NCI-H69 (cell line): ENCODE measurements at regions not wholly inside any gene's neighbourhood (a gene's known extent, or its start where the extent isn't known, plus 50 kb on each side); places are given as distances from the start of the nearest gene placed in this dataset.
A peak's percentile ranks its signal among the peaks of the same experiment; 100 is the strongest.

ENCODE experiments used
- DNase-seq: peaks from one replicate; lab custom pipeline; 2025; lab: John Stamatoyannopoulos, UW

DNA sequence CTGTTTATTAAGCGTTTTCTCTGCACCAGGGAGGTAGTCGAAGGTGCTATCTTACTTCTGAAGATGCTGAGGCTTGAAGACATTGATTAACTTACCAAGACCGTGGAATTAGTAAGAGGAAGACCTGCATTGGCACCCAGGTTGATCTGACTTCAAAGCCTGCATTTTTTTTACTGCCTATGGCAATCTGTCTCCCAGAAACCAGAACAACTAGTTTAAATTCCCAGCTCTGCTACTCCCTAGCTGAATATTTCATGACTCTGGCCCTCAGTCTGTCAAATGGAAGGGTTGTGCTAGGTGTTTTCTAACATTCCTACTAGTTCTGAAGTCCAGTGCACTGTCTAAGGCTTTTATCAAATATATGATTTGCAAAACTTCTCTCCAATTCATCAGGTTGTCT lies 52.0 kb upstream of the GRAMD1B start:
- DNase-seq, result no peak

DNA sequence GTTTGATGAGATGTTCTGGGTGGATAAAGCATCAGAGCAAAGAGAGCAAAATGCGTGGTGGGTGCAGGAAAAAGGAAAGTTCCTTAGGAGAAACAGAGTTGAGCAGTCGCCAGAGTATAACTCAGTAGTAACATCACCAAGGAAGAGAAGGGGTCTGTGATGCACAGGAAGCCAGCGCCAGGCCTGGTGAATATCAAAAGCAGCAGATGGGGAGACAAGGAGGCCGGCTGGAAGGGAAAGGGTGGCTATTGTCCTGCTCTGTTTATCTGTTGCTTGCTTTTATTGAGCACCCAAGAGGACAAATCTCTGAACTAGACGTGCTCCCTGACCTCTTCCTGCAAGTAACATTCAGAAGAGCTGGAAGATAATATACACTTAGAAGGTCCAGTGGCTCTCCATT lies 52.7 kb upstream of the GRAMD1B start:
- no peak for DNase-seq

DNA sequence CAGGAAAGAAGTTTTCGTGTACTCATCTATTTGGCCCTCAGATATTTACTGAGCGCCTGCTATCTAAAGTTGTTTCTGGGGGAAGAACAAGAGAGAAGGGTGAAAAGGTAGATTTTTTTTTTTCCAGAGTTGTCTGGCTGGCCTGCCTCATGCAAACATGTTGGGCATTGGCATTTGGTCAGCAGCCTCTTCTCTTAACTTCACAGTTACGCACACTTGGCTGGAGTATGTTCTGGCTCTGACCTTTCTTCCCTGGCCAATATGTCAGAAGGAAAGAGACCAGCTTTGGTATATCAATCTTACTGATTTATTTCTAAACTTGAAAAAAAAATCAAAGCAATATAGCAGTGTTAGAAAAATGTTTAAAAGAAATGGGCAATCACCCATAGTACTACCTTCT lies 54.2 kb upstream of the GRAMD1B start:
- no peak for DNase-seq

DNA sequence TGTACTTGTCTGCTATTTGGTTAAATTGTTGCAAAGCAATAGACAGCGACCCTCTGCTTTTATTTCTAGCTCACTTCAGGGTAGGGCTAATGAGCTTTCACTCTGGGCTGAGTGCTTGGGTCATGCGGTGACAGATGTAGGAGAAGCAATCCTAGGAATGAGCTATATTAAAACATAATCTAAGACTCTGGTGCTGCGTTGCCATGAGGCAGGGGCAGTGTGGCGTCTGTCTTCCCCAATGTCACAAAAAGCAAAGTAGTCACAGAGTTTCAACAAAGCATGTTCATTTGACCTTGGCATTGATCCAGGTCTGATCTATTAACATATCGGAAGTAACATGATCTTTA lies 55.5 kb upstream of the GRAMD1B start:
- DNase-seq, result peak; percentile 9

DNA sequence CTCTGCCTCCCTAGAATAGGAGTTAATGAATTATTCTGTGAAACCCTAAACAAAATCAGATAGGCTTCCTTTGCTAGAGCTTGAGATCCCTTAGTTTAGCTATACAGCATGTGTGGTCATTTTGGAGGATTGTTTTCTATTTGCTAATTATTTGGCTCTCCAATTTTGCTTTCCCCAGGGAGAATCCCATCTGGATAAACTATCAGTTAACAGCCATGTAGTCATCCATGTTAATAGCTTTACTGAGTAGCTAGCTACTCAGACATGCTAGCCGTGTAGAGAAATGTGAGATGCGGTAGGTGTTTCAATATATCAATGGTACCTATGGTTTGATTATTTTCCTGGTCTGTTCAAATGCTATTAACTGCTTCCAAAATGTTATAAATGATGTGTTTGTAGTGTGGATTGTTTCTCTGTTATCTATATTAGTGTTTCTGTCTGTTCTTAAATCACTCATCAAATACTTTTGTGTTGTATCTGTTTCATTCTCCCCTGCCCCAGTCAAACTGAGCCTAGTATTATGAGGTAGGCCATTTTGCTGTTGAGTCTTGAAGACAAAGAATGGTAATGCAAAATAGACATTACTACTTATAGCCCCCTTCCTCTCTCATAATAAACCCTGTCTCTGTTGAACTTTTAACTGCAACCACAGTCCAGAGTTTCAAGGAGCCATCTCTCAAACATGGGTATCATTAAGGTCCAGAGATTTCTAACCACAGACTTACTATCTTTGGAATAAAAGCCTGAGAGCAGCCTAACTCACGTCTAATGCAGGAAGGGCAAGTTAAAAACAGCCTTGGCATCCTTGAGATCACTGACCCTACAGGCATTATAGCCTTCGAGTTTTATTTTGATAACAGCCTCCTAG lies 56.1 kb upstream of the GRAMD1B start:
- peak; percentile 70 for DNase-seq

DNA sequence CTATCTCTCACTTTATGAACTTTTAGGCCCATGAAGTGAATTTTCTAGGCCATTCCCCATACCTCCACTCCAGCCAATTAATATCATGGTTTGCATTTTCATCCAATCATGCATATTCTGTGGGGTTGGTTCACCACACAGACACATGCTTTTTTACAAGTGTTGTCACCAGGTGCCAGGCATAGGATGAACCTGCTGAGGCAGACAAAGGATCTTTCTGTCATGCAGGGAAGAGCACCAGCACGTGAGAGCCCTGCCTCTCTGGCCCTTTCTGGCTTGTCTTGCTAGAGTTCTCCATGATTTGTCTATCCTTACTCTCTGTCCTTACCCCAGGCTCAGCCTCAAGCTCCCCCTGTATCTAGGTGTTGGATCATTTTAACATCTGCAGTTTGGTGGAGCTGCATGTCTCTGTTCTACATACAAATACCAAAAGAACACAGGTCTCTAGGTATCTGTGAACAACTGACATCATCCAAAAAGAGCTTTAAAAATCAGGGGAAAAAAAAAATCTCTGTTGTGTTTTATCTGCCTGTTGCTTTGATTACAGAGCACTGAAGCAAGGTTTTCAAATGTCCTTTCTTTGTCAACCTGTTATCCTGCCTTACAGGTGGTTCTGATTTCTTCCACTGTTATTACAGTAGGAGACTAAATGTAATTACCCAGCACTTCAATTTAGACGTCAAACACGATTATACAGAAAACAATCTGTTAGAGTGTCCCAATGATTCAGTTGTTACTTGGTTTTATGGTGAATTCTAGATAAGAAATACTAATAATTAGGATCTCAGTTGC lies 58.4 kb upstream of the GRAMD1B start:
- peak; percentile 79 for DNase-seq

DNA sequence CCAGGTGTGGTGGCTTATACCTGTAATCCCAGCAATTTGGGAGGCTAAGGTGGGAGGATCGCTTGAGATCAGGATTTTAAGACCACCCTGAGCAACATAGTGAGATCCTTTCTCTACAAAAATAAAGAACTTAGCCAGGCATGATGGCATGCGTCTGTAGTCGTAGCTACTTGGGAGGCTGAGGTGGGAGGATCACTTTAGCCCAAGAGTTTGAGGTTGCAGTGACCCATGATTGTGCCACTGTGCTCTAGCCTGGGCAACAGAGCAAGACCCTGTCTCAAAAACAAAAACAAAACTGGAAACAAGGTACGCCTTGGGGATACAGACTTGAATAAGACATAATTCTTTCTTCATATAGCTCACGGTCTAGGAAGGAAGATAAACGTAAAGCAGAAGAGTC lies 63.1 kb upstream of the GRAMD1B start:
- DNase-seq, result no peak

DNA sequence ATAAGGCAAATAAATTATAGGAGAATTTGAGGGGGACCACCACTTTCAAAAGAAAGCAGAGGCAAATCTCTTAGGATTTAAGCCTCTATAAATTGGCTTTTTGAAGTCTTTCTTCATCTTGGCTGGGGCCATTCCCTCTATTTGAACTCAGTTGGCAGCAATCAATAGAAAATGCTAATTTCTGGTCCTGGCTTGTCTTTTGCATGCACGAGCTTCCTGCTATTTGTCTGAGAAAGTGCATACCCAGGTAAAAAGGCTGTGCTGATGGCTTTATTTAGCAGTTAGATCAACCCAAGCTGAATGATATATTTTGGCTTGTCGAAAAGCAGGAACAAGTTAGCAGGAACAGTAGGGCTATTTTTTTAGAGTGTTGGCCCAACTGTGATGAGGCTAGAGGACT lies 64.1 kb upstream of the GRAMD1B start:
- DNase-seq, result no peak

DNA sequence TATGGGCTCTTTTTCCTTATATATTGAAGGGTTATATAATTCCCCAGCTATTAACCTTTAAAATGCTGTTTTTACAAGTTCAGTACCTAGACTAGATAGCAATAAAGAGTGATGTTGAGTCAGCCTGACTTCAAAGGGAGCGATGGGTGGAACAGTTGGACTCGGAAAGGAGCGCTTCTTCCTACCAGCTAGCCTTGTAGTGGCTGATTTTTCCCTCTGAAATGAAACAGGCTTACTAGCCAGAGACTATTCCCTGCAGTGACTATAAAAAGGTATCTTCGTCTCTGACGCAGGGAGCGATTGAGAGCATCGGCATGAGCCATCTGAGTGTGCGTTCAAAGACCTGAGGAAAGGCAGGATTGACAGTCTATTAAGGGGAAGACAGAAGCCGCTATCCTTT lies 66.0 kb upstream of the GRAMD1B start:
- no peak for DNase-seq

DNA sequence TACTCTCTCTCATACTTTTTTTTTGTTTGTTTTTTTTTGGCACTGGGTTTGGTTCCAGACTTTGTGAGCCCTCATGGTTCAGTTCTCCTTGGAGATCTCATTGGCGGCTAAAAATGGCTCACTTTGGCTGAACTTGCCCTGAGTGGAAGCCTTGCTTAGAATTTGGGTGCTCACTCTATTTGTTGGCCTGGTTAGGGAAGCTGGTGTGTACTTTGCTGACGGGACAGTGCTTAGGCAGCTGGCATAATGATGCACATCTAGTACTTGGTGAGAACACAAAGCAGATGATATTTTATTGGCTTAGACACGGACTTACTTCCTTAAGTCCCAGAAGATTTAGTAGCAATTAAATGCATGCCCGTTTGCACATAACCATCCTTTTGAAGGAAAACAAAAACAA lies 66.5 kb upstream of the GRAMD1B start:
- DNase-seq, result no peak

DNA sequence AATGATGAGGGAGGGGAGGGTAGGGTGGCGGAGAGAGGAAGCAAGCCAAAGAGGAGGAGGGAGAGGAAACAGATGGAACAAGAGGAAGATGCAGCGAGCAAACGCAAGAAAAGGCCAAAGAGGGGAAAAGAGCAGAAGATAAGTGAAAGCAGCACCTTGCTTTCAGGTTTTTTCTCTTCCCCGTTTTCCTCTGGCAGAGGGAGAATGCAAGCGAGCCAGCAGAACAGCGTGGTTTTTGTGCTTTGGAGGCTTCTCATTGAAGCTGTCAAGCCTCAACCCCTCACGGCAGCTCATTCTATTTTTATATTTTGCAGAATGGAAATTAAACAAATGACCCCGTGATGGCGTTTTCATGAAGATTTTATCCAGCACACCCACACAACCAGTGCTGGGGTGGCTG lies 67.1 kb upstream of the GRAMD1B start:
- no peak for DNase-seq

DNA sequence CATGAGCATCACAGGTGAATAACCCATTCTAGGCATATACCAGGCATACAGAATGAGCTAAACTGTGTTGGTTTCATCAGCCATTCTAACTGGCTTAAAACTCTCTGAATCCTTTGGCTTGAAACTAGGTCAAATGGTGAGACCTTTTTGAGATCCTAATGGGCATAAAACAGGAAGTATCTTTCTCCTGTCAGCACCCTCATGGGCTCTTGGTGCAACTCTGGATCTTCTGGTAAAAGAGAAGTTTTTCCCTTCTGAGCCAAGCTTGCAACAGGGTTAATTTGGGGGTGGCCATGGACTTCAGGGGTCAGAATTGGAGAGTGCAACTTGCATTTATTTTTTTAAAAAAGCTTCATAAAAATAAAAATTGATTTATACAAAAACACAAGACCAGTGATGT lies 67.9 kb upstream of the GRAMD1B start:
- DNase-seq, result no peak

DNA sequence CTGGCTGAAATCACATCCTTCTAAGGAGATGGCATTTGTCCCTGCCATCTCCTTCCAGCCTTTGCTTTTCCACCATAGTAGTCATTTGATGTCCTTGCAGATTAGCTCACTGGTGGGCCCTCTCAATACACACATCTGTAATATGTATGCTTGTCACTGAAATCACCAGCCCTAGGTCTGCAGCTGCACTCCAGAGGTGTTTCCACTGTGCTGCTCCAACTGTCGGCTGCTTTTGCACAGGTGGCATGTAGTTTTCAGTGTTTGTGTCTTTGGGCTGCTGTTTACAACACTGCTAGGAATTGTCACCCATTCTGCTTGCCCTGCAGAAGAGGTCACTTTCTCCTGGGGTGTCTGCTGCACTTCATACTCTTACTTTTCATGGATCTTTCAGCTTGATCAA lies 69.0 kb upstream of the GRAMD1B start:
- no peak for DNase-seq

DNA sequence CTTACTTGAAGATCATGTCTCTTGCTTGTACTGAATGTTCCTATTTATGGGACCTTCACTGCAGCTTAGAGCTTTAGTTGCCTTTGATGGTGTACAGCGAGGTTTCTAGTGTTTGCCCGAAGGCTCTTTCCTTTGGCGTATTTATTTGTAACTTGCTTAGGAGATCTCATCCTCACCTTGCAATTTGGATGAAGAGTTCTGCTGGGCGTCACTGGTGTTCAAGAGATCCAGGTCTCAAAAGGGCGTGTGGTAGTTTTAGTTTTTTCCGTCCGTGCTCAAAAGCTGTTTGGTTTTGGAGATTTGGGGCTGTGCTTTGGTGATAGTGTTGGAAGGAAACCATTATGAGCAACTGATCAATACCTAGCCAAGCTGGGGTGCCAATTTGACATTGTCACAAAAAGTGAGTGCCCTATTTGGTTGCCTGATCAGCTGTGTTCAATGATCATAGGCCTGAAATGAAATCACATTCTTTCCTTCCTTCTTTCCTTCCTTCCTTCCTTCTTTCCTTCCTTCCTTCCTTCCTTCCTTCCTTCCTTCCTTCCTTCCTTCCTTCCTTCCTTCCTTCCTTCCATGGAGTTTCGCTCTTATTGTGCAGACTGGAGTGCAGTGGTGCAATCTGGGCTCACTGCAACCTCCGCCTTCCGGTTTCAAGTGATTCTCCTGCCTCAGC lies 69.7 kb upstream of the GRAMD1B start:
- DNase-seq, result no peak

DNA sequence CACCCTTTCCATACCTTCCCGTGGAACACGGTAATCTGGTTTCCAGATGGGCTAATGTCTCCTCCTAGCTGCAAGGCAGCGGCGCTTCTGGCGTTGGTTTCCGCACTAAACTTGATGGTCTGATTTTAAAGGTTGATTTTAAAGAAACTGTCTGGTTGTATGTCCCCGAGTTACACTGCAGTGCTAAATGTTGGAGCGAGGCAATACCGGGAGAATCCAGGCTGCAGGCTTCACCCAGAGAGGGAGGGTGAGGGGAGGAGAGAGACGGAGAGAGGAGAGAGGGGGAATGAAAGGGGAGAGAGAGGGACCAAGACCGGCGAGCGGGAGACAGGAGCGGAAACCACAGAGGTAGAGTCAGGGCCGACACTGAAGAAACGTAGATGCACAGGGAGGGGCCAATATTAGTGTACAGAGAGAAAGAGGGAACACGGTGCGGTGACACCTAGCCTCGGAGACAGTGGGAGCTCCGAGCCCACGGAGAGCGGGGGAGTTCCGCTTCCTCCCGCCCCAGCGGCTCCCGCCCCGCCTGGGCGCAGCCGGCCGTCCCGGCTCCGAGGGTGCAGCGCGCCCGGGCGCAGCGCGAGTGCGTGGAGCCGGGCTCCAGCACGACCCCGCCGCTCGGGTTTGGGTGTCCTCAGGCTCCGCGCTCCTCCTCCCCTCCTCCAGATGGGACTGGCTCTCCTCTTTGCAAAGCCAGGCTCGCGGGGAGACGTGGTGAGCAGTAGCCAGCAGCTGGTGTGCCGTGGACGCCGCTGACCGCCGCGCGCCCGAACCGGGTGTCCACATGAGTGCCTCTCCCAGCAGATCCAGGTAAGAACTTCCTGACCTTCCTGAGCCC lies 71.9 kb upstream of the GRAMD1B start:
- DNase-seq, result peak; percentile 82

DNA sequence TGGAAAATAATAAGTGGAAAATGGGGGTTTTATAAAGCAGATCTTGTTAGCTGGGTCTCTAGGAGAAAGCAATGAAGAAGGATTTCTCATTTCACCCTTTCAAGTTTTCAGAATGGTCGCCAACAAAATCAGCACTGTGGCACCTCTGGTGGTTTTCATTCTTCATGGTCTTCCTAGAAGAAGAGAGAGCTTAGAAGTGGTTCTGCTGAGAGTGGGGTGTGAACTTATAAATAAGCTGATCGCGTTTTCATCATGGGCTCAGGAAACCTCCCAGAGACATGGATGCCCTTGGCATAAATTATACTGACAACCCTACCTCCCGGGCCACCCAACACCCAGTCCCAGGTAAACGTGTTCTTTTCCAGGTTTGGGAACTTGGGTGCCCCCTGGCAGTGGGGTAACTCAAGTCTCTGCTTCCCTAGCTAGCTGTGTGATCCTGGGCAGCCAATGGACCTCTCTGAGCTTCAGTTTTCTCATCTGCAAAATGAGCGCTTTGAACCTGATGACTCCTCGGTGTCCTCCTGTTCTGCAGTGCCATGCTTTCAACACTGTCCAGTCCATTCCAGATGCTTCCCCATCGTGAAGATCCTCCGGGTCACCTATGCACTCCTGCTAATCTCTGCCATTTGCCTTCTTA lies 72.6 kb upstream of the GRAMD1B start:
- no peak for DNase-seq

DNA sequence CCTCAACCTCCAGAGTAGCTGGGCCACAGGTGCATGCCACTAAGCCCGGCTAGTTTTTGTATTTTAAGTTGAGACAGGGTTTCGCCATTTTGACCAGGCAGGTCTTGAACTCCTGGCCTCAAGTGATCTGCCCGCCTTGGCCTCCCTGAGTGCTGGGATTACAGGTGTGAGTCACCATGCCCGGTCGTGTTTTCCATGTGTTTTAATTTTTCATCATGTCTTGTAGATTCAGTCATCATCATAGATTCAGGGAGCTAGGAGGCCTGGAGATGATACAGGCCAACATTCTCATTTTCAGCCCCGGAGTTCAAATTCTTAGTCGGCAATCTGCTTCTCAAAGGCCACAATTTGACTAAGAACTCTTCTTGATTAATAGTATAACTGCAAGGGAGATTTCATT lies 73.5 kb upstream of the GRAMD1B start:
- no peak for DNase-seq

DNA sequence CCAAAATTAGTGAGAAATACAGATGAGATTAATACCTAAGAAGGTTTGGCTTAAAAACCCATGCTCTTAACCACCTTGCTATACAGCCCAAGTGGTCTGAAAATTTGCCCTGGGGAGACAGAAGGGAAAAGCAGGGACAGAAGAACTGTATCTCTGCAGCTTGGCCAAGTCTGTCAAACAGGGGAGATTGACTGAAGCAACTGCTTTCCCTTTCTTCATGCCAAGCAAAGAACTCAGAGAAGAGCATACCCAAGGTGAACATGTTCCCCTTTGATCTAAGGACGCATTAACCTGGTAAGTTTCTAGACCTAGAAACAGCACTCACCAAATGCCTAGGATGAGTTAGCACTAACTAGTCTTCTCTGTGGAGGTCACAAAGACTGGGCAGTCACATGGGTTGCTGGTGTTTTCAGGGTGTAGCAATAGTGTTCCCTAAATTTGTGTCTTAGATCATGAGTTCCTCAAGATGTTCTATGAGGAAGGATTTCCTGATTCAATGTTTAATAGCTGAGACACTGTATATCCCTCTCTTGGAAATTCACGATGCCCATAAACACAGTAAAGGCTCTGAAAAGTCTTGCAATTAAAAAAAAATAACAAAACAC lies 75.6 kb upstream of the GRAMD1B start:
- no peak for DNase-seq

DNA sequence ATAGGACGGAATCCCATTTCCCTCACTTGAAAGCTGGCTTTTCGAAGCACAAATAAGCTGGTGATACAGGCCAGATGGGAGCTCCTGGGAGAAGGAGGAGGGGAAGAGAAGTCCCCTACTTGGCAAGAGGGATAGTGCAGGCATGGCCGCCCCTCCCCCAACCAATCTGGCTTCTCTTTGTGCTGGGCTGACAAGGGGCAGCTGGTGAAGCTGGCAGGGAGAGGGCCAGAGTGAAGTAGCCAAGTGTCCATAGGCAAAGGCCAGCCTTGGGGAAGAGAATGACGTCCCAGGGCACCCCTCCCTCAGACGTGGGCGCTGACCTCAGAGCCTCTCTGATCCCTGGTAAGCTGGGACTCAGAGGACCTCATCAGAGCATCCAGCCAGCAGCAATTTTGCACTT lies 78.7 kb upstream of the GRAMD1B start:
- peak; percentile 93 for DNase-seq

DNA sequence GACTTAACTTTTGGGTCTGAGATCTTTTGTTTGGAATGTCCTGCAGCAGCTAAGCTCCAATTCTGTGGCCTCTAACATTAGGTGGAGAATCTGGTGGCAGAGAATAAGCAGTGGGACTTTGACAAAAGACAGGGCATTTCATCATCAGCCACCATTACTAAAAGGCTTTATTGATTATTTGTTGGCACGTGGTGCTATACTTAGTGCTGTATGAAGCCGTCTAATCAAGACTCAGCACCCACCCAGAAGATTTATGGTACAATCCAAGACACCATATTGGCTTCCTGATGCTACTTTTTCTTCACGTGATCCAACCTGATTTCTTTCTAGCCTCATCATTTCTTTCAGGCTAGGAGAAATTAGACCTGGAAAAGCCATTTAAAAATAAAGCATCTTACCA lies 80.7 kb upstream of the GRAMD1B start:
- no peak for DNase-seq

DNA sequence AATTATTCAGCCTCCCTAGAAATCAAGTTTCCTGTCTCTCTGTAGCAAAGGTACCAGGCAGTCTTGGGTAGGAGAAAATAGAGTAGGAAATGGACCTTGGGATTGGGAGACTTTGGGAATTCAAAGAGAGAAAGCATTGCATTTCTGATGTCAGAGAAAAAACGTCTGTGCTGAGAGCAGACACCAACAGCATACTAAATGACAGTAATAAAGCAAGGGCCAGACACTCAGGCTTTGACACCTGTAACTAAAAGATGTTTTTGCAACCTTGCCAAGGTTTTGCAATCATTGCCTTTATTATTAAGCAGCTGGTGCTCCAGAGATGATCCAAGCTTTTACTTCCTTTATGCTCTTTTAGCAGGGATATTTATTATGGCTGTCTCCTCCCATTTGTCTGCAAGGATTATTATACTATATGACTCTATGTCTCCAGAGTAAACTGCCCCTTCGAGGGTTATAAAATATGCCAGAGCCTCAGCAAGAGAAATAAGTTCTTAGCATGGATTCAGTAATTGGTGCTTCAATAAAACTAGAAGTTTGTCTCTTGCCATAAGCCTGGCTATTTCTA lies 85.2 kb upstream of the GRAMD1B start:
- peak; percentile 95 for DNase-seq
